Adrenal gland (tissue), 5 donors: ENCODE measurements at regions not wholly inside any gene's neighbourhood (a gene's known extent, or its start where the extent isn't known, plus 50 kb on each side); places are given as distances from the start of the nearest gene placed in this dataset.

Experiments
- POLR2A ChIP-seq, 2 donors: fragments of 450-650 bp; IDR thresholded peaks; one replicate each; pipeline ENCODE4 v1.6.1; 2017; ENCODE audit warnings: antibody characterized with exemption in 2 of 2, mild to moderate bottlenecking in 2 of 2, moderate library complexity in 1 of 2
- TF ChIP-seq, protein P1 (sequence below), 6 experiments: fragments of 450-650 bp in 4 of 6; fragments of 200-600 bp in 2 of 6; sonication (generic) in 1 of 6; IDR thresholded peaks; 1 replicate in 5 of 6; 2 replicates in 1 of 6; pipeline versions ENCODE4 v1.5.1 to v1.8.0; 2016 to 2021; ENCODE audit warnings: antibody characterized with exemption in 6 of 6, mild to moderate bottlenecking in 2 of 6, moderate library complexity in 1 of 6
- donor health status: DM: no; HTN: no; CAD: no.

GRCh38 chr4:130099105-130099504 lies 1003.2 kb downstream of the C4orf33 start:
- TF ChIP-seq POLR2A (IDR thresholded peaks at IDR 0.05), result no peak
- TF ChIP-seq, protein P1, sequence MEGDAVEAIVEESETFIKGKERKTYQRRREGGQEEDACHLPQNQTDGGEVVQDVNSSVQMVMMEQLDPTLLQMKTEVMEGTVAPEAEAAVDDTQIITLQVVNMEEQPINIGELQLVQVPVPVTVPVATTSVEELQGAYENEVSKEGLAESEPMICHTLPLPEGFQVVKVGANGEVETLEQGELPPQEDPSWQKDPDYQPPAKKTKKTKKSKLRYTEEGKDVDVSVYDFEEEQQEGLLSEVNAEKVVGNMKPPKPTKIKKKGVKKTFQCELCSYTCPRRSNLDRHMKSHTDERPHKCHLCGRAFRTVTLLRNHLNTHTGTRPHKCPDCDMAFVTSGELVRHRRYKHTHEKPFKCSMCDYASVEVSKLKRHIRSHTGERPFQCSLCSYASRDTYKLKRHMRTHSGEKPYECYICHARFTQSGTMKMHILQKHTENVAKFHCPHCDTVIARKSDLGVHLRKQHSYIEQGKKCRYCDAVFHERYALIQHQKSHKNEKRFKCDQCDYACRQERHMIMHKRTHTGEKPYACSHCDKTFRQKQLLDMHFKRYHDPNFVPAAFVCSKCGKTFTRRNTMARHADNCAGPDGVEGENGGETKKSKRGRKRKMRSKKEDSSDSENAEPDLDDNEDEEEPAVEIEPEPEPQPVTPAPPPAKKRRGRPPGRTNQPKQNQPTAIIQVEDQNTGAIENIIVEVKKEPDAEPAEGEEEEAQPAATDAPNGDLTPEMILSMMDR (IDR thresholded peaks at IDR 0.05), result no peak
